ENCODE measurements at regions not wholly inside any gene's neighbourhood (a gene's known extent, or its start where the extent isn't known, plus 50 kb on each side); places are given as distances from the start of the nearest gene placed in this dataset.

- TF ChIP-seq EP300 (conservative IDR thresholded peaks at IDR 0.05; ENCODE audit: poor library complexity, severe bottlenecking) (no peak), TAF1 (IDR thresholded peaks at IDR 0.05; ENCODE audit: low read depth) (no peak), CTCF (IDR thresholded peaks at IDR 0.05; ENCODE audit: poor library complexity, severe bottlenecking) (no peak), REST (IDR thresholded peaks at IDR 0.05; ENCODE audit: borderline replicate concordance) (no peak), EZH2 (IDR thresholded peaks at IDR 0.05; ENCODE audit: borderline replicate concordance, insufficient read depth, low read length, poor library complexity, severe bottlenecking) (no peak), POLR2AphosphoS5 (IDR thresholded peaks at IDR 0.05) (no peak)
These were observed 952.5 kb downstream of the CDH8 start for GRCh38 chr16:61083711-61084110.

Measured in neural cell (in vitro differentiated cells).